ENCODE measurements at regions not wholly inside any gene's neighbourhood (a gene's known extent, or its start where the extent isn't known, plus 50 kb on each side); places are given as distances from the start of the nearest gene placed in this dataset.

- DNase-seq (ENCODE audit: low spot score), result no peak
Observed at GRCh38 chr11:32161293-32161692, 70.4 kb downstream of the RCN1 start.

GRCh38 chr11:32162351-32162750, 71.5 kb downstream of the RCN1 start:
- no peak for DNase-seq (ENCODE audit: low spot score)

- DNase-seq (ENCODE audit: low spot score), result no peak
Observed at GRCh38 chr11:32162906-32163305, 72.0 kb downstream of the RCN1 start.

- DNase-seq (ENCODE audit: low spot score), result no peak
Observed at GRCh38 chr11:32163557-32163956, 72.7 kb downstream of the RCN1 start.

GRCh38 chr11:32164836-32165235, 74.0 kb downstream of the RCN1 start:
- DNase-seq (ENCODE audit: low spot score), result no peak

- no peak for DNase-seq (ENCODE audit: low spot score)
Observed at GRCh38 chr11:32168924-32169323, 78.0 kb downstream of the RCN1 start.

- no peak for DNase-seq (ENCODE audit: low spot score)
Observed at GRCh38 chr11:32171445-32171844, 80.6 kb downstream of the RCN1 start.

GRCh38 chr11:32172041-32172847, 81.4 kb downstream of the RCN1 start:
- no peak for DNase-seq (ENCODE audit: low spot score)

GRCh38 chr11:32172848-32173834, 82.3 kb downstream of the RCN1 start:
- DNase-seq (ENCODE audit: low spot score), result peak; percentile 81

- no peak for DNase-seq (ENCODE audit: low spot score)
Observed at GRCh38 chr11:32173977-32174376, 83.1 kb downstream of the RCN1 start.

GRCh38 chr11:32176223-32176934, 85.5 kb downstream of the RCN1 start:
- peak; percentile 80 for DNase-seq (ENCODE audit: low spot score)

GRCh38 chr11:32178692-32179091, 87.8 kb downstream of the RCN1 start:
- no peak for DNase-seq (ENCODE audit: low spot score)

GRCh38 chr11:32183512-32183911, 92.6 kb downstream of the RCN1 start:
- no peak for DNase-seq (ENCODE audit: low spot score)

- no peak for DNase-seq (ENCODE audit: low spot score)
Observed at GRCh38 chr11:32184041-32184722, 93.3 kb downstream of the RCN1 start.

- no peak for DNase-seq (ENCODE audit: low spot score)
Observed at GRCh38 chr11:32184723-32185376, 94.0 kb downstream of the RCN1 start.

- DNase-seq (ENCODE audit: low spot score), result no peak
Observed at GRCh38 chr11:32186118-32186517, 95.2 kb downstream of the RCN1 start.

GRCh38 chr11:32187111-32187510, 96.2 kb downstream of the RCN1 start:
- DNase-seq (ENCODE audit: low spot score), result no peak

GRCh38 chr11:32188785-32189184, 97.9 kb downstream of the RCN1 start:
- no peak for DNase-seq (ENCODE audit: low spot score)

- no peak for DNase-seq (ENCODE audit: low spot score)
Observed at GRCh38 chr11:32196137-32196536, 105.3 kb downstream of the RCN1 start.

- DNase-seq (ENCODE audit: low spot score), result no peak
Observed at GRCh38 chr11:32198053-32198452, 107.2 kb downstream of the RCN1 start.
